ENCODE measurements at regions not wholly inside any gene's neighbourhood (a gene's known extent, or its start where the extent isn't known, plus 50 kb on each side); places are given as distances from the start of the nearest gene placed in this dataset.
A peak's percentile ranks its signal among the peaks of the same experiment; 100 is the strongest.
"Not testable (repeated sequence)": the region's sequence is repeated elsewhere in the genome, so short reads cannot be mapped to it uniquely, and the experiment has no call there.

DNA sequence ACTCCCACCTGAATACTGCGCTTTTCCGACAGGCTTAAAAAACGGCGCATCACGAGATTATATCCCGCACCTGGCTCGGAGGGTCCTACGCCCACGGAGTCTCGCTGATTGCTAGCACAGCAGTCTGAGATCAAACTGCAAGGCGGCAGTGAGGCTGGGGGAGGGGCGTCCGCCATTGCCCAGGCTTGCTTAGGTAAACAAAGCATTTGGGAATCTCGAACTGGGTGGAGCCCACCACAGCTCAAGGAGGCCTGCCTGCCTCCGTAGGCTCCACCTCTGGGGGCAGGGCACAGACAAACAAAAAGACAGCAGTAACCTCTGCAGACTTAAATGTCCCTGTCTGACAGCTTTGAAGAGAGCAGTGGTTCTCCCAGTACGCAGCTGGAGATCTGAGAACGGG lies 976.2 kb upstream of the TMEFF2 start:
- DNase-seq (ENCODE audit: low spot score) = not testable (repeated sequence)

DNA sequence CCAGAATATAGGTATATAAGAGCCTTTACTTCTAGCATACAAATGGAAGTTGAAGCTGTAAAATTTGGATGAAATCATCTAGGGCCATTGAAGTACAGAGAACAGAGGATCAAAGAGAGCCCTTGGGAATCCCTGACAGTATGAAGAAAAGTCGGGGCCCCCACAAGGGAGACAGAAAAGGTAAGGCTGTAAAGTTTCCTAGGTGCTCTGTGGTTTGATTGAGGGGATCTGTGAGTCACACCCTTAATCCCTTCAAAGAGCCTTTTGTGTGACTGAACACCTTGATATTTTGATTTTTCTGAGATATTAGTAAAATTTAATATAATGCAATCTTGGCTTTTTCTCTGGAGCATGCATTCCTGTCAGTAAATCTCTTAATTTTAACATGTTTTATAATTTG lies 961.7 kb upstream of the TMEFF2 start:
- no peak for DNase-seq (ENCODE audit: low spot score)

DNA sequence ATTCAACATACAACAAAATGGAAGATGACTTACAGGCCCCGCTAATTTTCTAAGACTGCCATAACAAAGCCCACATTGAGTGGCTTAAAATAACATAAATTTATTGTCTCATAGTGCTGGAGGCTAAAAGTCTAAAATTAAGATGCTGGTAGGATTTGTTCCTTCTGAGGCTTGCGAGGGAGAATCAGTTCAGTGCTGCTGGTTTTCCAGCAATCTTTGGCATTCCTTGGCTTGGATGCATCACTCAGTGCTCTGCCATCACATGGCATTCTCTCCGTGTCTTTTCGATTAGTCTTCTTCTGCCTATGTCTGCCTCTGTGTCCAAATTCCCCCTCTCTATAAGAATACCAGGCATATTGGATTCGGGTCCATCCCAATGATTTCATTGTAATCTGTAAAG lies 959.3 kb upstream of the TMEFF2 start:
- no peak for DNase-seq (ENCODE audit: low spot score)

DNA sequence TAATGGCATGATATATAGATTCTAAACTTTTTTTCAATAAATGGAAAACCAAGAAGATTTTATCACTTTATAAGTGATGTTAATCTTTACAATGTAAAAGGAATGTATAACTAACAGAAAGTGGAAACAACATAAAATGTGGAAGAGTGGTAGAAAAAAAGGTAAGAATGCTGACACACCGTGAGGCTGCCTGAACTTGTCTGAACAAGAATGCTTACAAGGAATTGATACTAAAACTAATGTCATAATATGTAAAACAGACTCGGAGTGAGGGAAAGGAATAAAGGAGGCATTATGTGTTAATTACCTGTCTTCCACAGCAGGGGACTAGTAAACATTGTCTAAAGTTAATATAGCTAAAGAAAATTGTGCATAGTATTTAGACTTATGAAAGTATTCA lies 958.8 kb upstream of the TMEFF2 start:
- no peak for DNase-seq (ENCODE audit: low spot score)

DNA sequence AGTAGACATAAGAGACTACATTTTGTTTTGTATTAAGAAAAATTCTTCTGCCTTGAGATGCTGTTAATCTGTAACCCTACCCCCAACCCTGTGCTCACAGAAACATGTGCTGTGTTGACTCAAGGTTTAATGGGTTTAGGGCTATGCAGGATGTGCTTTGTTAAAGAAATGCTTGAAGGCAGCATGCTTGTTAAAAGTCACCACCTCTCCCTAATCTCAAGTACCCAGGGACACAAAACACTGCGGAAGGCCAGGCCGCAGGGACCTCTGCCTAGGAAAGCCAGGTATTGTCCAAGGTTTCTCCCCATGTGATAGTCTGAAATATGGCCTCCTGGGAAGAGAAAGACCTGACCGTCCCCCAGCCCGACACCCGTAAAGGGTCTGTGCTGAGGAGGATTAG lies 947.7 kb upstream of the TMEFF2 start:
- DNase-seq (ENCODE audit: low spot score) = not testable (repeated sequence)

DNA sequence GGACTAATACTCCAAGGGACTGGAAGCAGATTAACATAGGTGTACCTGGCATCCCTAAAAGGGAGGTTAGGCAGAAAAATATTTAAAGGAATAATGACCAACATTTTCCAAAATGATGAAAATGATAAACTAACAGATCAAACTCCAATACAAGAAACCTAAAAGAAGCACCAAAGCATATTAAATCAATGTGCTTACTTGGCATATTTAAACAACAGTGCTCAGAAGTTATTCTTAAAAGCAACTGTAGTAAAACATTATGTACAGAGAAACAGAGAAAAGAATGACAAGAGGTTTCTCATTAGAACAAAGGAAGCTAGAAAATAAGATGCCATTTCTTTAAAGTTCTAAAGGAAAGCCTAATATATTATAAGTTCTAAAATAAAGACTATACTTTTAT lies 947.3 kb upstream of the TMEFF2 start:
- no peak for DNase-seq (ENCODE audit: low spot score)

DNA sequence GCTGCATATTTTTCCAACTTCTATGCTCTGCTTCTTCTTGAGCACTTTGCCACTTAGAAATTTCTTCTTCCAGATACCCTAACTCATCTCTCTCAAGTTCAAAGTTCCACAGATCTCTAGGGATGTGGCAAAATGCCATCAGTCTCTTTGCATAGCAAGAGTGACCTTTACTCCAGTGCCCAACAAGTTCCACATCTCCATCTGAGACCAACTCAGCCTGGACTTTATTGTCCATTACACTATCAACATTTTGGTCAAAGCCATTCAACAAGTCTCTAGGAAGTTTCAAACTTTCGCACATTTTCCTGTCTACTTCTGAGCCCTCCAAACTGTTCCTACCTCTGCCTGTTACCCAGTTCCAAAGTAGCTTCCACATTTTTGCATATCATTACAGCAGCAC lies 946.2 kb upstream of the TMEFF2 start:
- not testable (repeated sequence) for DNase-seq (ENCODE audit: low spot score)

DNA sequence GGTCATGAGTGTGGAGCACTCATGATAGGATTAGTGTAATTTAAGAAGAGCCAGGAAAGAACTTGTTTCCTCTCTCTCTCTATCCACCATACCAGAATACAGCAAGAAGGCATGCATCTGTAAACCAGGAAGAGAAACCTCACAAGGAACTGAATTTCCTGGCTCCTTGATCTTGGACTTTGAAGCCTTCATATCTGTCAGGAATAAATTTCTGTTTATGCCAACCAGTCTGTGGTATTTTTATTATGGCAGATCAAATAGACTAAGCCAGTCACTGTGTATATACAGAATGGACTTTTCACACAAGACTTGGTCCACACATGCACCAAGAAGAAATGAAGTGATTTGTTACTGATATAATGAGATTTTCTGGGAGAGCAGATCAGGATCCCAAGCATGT lies 930.1 kb upstream of the TMEFF2 start:
- DNase-seq (ENCODE audit: low spot score) = no peak

DNA sequence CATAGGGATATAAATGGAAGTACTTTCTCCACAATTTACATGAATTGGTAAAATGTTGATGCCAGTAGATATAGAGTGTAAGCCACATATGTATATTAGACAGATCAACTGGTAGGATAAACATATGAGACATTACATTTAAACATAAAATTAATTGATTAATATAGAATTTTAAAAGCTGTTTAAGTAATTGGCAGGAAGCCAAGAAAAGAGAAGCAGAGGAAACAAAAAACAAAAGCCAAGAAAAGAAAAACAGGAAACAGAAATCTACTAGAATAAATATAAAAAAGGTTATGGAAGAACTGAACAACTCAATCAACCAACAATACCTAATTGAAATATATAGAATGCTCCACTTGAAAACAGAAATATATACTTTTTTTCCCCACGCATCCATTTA lies 920.1 kb upstream of the TMEFF2 start:
- peak; percentile 3 for DNase-seq (ENCODE audit: low spot score)

DNA sequence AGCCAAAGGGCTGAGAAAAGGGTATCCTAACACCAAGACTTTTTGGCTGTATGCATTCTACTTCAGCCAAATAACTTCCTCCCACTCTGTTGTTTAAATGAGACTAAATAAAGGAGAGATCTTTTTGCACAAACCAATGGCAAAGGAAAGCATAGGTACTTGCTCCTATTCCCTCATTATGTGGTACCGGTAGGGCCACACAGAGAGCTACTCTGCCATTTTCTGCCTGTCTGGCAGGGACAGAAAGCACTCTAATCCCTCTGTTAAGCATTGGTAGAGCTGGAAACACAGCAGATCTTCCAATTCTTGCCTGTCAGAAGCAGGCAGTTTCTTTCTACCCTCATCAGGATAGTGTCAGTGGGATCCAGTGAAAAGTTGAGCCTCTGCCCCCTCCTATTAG lies 918.3 kb upstream of the TMEFF2 start:
- no peak for DNase-seq (ENCODE audit: low spot score)

DNA sequence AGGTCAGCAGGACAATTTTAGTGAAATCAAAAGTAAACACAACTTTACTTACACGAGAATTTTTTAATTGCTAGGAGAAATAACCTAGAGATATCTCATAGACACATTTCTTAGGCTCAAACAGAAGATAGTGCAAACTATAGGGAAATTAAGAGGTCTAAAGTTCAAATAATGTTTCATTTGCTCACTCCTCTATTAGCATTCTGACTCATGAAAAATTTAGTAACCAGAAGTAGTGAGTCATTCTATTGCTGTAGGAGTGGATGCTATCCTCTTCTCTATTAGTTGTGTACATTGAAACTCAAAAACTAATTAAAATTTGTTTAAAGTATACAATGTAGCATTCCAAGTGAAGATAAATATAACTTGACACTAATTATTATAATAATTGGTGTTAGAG lies 908.3 kb upstream of the TMEFF2 start:
- DNase-seq (ENCODE audit: low spot score) = no peak

DNA sequence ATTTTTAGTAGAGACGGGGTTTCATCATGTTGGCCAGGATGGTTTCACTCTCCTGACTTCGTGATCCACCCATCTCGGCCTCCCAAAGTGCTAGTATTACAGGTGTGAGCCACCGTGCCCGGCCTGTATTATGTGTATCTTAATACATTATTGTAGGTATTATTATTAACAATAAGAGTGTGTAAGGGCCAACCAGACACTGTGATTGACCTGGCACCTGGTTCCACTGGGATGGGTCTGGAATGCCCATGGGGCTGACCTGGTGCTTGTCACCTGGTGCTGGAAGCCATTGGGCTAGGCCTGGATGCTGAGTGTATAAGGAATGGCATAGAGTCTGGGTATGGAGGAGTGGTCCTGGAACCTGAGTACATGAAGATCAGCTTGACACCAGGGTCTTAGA lies 906.9 kb upstream of the TMEFF2 start:
- no peak for DNase-seq (ENCODE audit: low spot score)

DNA sequence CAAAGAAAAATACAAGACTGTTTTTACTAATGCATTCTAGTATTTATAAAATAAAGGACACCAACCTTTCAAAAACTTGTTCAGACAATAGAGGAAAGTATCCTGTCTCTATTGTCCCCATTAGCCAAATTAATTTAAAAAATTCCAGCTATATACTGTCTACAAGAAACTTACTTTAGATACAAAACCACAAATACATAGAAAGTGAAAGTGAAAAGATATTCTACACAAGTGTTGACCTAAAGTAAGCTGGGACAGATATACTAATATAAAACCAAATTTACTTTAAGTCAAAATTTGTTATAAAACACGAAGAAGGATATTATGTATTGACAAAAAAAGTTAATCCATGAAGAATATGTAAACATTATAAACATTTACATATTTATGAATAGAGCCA lies 893.3 kb upstream of the TMEFF2 start:
- DNase-seq (ENCODE audit: low spot score) = no peak

DNA sequence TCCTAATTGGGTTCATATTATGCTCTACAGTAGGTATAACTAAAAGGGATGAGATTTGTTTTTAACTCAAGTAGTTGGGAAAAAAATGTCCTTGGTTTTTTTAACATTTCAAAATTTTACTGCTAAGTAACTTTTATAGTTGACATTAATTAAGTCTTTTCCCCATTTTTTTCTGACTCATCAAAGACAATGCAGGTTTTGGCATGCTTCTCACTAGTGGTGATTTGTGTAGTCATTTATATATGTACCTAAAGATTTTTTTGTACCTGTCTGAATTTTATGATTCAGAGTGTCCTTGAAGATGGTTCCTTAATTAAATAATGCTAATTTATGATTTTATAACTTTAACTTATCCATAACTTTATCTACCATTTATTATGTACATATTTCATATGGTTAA lies 882.3 kb upstream of the TMEFF2 start:
- DNase-seq (ENCODE audit: low spot score) = no peak

DNA sequence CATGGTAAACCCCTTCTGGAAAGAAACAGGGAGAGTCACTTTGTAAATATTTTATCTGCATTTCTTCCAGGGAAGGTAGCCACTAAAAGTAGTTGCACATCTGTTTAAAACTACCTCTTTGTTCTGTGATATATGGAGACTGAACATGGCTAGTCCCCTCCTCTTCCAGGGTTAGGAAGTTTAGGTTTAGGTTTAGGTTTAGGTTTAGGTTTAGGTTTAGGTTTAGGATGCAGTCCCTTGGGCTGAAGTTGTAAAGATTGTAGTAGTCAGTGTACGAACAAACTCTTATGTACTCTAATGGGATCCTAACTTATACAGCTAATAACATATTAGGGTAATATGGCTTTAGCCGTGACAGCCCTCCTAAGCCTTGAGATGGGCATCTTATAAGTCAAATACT lies 880.2 kb upstream of the TMEFF2 start:
- no peak for DNase-seq (ENCODE audit: low spot score)

DNA sequence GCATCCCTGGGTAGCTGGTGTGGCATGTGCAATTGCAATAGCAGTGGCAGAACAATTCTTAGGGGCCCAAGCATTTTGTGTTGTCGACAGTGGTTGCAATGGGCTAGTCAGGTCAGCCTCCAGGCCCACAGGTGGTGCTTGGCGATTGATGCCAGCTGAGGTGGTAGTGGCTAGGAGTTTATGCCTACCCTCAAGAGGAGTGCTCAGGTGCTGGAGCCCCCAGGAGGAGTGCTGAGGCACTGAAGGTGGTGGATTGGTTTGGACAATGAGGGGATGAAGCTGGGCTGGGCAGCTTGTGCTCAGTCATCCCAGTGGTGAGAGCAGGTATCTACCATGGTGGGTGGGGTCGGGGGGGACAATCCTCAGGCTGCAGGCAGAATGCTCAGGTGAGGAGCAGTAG lies 877.9 kb upstream of the TMEFF2 start:
- no peak for DNase-seq (ENCODE audit: low spot score)

DNA sequence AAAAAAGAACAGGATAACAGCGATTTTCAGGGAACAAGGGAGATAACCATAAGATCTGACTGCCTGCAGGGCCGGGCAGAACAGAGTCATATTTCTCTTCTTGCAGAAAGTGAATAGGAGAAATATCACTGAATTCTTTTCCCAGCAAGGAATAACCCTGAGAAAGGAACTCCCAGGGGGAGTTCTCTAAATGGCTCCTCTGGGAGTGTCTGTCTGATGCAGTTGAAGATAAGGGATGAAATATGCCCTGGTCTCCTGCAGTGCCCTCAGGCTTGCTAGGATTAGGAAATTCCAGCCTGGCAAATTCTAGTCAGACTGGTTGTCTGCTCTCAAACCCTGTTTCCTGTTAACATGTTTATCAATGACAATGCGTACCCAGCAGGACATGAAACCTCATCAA lies 830.8 kb upstream of the TMEFF2 start:
- not testable (repeated sequence) for DNase-seq (ENCODE audit: low spot score)

DNA sequence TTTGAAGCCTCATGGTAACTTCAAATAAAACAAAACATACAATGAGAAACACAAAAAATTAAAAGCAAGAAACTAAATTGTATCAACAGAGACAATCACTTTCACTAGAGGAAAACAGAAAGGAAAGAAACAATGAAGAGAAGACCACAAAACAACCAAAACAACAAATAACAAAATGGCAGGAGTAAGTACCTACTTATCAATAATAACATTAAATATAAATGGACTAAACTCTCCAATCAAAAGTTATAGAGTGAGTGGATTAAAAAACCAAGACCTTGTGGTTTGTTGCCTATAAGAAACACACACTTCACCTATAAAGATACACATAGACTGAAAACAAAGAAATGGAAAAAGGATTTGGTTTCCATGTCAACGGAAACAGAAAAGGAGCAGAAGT lies 830.1 kb upstream of the TMEFF2 start:
- no peak for DNase-seq (ENCODE audit: low spot score)

DNA sequence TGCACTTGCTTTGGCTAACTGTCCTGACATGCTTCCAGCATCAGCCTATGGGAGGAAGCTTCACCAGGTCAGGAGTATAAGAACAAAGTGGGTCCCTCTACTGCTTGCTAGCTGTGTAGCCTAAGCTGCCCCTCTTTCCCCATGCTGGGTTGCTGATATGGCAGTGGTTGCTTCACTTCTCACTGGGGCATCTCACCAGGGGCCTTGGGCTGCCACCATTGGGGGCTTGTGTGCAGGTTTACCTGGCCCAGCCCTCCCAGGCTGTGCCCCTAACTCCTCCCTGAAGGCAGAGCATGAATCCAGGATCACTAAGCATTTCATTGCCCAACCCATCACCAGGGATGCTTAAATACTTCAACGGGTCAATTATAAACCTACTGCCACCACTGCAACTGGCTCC lies 817.1 kb upstream of the TMEFF2 start:
- no peak for DNase-seq (ENCODE audit: low spot score)

DNA sequence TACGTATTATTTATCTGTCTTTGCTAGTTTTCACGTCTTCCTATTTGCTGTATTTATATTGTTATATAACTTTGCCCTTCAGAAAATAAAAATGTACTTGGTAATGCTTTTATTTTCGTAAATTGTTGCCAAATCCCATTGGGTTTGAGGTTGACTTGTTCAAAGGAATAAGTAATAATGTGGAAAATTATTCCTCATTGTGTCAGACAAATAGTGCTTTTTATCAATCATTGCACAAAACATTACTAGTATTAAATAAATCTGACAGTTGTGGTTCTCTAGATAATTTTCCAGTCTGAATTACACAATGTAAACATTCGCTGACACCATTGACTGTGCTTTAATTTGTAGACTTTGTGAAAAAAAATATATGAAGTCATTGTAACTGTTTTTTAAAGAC lies 798.3 kb upstream of the TMEFF2 start:
- no peak for DNase-seq (ENCODE audit: low spot score)

DNA sequence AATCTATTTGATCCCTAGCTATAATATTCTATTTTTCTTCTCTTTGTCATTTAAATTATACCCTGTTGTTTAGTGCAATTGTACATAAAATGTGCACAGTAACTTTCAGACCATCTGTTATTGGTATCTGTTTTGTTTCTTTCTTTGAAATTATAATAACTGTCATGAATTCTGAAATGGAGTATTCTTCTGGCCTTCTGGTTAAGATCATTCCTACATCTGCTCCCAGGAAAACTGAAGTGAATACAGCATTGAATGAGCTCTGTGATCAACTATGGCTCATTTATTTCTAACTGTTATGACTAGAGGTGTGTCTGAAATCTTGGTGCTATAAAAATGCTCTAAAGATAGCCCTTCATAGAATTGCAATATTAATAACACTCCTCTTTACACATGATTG lies 788.4 kb upstream of the TMEFF2 start:
- no peak for DNase-seq (ENCODE audit: low spot score)

DNA sequence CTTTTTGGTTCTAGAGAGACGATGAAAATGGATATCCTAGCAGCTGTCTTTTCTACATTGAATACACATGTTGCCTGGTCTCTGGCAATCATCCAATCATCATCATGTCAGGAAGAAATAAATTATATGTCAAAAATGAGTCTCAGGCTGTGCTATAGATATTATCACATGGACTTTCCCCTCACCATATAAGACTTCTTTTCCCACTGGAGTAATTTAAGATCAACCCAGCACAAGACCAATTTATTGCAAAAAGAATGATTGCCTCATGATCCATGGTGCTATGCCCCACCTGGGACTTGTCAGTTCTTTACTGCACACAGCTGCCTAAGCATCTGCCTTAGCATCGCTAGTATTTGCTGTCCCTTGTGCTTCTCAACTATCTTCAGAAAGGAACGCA lies 783.7 kb upstream of the TMEFF2 start:
- DNase-seq (ENCODE audit: low spot score) = no peak

DNA sequence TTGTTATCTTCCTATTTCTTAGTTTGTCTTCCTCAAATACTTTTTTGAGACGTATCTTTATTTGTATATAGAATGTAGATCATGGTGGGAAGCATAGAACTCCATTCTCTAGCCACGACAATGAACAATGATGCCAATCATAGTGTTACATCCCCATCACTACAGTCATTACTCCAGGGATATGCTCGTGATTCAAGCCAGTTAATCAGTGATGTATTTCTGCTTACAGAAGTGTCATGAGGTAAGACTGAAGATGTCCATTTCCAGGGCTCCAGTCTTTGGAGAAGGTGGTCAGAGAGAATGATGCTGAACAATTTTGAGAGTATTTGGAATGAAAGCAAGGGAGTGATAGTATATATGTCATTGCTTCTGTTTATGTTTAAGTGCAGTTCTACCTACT lies 777.2 kb upstream of the TMEFF2 start:
- DNase-seq (ENCODE audit: low spot score) = no peak

DNA sequence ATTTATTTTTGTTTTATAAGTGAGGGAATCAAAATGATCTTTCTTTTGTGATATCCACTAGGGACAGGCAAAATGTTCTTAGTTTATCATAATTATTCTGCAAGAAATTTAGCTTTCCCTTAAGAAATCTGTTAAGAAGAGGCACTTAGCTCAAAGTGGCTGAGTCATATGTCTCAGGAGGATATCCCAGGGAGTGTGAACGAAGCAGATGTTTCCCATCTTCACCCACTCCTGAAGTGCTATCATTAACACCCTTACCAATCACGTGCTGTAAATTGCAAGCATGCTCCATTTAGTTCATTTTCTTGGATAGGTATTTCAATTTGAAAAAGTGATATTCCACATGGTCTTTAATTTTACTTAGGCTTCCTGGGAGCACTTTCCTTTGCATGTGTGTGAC lies 774.3 kb upstream of the TMEFF2 start:
- DNase-seq (ENCODE audit: low spot score) = no peak

DNA sequence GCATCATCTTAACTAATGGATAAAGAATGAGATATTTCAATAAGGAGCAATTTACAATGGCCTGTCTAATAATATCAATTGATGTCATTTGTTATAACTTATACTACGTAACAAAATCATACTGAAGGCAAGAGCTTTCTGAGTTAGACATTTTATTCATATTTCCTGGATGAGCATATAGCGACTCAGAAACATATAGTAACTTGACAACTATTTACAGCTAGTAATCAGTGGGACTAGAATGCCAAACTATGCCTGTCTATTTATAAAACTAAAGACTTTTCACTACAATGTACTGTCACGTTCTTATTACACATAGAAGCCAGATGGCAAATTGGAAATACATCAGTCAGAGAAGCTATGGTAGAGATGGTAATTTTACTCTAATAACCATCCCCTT lies 766.2 kb upstream of the TMEFF2 start:
- no peak for DNase-seq (ENCODE audit: low spot score)

Measured in hematopoietic multipotent progenitor cell treated with erythropoietin and hydrocortisone succinate and interleukin-3 and kit ligand, for 15 days (in vitro differentiated cells).